Activated CD4-positive, CD25-positive, alpha-beta regulatory T cell treated with anti-CD3 and anti-CD28 coated beads, Interleukin-2, amount 50 U/mL, for 16 hours (primary cell): ENCODE measurements at regions not wholly inside any gene's neighbourhood (a gene's known extent, or its start where the extent isn't known, plus 50 kb on each side); places are given as distances from the start of the nearest gene placed in this dataset.
A peak's percentile ranks its signal among the peaks of the same experiment; 100 is the strongest.

Experiments
- DNase-seq: peaks from one replicate; pipeline ENCODE4 v3.0.0-alpha.2; 2020; ENCODE audit warnings: low read depth, low spot score

DNA sequence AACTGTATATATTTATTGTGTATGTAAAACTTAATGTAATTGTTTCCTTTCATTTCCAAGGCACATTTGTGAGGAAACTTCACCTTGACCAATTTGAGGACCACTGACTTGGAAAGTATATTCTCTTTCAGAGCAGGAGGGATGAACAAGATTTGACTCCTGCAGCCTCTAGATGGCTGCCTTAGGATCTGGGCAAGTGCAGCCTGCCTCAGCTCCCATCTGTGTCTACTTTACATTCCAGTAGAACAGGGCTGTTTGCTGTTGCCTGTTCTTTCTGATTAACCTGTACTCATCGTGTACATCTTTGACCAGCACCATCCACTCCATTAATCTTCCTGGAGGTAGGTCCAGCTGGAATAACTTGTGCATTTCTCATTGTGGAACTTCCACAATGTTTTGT, 312.8 kb downstream of the HLX start:
- no peak for DNase-seq

DNA sequence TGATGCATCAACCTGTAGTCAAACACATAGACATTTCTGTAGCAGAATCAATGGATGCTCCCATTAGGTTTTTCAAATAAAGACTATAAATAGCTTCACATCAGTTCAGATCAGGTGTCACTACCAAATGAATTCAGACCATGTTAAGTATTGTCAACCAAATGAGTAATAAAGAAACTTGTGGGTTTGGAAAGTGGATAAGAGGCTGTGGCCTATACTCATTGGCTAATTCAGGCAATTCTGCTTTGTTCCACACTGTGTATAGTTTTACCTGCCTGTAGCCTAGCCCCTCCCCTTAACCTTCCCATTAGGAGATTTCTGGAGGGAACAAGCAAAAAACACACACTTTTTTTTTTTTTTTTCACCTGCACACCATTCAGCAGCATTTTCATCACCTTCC, 321.2 kb downstream of the HLX start:
- no peak for DNase-seq

DNA sequence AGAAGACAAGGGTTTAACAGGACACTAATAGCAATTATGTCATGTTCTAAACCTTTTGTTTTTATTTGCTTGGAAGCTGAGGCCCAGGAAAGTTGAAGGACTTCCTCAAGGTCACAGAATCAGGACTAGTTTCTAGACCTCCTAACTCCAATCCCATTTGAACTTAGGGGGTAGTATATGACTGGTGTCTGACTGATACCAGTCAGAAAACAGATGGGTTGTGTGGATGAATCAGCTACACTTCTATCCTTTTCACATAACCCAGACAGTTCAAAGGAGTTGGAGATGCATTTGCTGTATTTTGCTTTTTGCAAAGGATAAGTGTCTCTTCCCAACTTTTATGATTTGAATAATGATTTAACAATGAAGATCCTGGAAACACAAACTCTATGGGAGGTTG, 322.5 kb downstream of the HLX start:
- DNase-seq = no peak

DNA sequence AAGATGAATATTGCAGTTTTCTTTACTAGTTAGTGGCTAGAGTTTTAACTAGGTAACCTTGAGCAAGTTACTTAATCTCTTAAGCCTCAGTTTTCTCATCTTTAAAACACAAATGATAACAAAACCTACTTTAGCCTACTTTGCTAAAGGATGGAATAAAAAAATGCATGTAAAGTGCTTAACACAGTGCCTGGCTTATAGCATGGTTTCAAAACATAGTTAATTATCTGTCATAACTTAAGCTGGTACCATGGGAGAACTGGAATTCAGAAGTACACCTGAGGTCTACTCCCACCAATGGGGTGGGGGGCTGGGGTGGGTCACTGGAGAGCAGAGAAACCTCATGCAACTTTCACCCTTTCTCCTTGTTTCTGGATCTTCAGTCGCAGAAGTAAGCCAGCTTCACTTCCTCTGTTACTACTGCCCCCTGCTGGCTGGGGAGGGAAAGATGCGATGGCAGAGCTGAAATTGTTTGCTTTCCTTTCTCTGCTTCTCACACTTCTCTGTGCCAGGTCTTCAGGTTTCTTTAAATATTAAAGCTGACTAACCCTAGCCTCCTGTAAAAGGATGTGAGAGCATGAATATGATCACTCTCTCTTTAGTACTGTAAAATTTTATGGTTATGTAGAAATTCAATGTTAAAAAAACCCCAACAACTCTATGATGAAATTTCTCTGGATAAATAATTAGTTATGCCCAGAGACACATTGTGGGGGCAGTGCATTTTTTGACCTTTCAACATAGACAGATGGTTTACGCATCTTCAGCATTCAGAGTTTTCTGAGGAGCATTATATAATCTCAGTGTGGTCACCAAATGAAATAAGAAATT, 324.2 kb downstream of the HLX start:
- peak; percentile 42 for DNase-seq

DNA sequence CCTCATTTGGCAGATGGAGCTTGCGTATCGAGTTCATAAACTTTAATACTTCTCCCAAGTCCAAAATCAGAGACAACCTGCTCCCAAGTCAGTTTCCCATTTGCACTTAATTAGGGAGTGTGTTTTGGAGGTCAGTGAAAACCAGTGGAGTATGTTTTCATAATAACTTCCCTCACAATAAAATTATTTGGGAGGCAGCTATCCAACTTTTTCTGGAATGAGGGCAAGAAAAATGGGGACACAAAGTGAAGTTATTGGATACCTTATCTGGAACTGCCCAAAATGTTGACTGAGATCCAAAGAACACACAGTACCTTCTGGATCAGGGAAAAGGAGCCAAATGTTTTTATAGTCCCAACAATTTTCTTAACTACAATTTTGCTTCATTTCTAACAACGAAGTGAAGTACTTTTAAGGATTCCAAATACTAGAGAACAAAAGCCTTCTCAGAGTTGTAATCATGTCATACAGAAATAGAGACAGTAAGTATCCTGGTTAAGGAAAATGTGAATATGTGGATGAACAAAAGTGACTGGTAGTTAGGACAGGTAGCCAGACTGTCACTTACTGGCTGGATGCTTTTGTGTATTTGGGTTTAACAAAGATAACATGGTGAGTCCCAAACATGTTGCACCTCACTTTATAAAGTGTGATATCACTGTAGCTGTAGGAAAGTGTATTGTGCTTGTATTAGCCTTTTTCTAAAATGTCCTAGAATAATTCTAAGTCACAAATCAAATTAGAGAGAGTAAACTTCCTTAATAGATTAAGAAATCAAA, 325.0 kb downstream of the HLX start:
- no peak for DNase-seq

DNA sequence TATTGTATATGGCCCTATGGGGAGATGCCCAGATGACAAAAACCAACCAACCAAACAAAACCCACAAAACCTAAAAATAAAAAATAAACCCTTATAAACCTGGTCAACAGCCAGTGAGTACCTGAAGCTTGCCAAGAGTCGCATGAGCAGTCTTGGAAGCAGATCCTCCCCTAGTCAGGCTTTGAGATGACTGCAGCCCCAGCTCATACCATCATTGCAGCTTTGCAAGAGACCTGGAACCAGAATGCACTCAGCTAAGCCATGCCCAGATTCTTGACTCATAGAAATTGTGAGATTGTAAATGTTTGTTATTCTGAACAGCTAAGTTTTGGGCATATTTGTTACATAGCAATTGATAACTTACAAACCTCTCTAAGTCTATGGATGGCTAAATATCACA, 326.8 kb downstream of the HLX start:
- no peak for DNase-seq

DNA sequence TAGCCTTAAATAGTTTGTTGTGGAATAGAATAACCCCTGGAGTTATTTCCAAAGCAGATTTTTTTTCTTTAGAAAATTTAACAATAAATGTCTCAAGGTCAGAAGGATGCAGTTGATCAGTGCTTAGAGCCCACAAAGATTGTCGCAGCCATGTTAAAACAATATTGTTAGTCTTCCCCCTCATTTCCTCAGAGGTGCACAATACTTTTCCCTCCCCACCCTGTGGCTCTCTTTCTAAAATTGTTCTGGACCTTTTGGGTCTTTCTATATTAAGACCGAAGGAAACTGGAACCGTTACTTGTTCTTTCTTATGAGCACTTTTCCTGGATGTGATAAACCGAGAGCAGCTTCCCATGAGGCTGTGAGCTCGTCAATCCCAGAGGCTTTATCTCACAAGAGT, 333.7 kb downstream of the HLX start:
- no peak for DNase-seq

DNA sequence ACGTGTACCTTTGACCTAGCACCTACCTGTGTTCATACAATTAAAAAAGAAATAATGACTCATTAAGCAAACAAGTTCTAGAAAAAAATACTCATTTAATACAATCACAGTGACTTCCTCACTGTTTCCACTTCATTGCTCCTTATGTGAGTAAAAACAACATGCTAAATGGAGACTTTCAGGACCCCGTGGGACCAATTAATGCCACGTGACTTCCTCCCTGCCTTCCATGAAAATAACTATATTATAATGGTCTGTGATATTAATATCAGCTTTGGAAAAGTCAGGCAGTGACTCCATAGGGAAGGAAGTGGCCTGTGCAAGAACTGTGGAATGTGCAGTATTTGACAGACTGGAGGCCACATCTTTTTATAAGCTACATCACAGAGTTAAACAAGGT, 337.8 kb downstream of the HLX start:
- no peak for DNase-seq

DNA sequence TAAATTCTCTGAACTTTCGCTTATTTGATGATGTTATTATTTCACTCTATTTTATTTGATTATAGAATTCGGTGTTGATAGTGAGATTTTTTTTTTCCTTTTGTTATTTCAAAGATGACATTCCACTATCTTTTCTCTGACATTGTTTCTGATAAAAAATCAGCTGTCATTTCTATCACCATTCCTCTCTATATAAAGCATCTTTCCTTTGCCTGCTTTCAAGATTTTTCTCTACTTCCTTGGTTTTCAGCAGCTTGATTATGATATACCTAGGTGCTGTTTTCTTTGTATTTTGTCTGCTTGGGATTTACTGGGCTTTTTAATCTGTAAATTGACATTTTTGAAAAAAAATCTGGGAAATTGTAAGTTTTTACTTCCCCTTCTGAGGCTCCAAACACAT, 344.0 kb downstream of the HLX start:
- no peak for DNase-seq

DNA sequence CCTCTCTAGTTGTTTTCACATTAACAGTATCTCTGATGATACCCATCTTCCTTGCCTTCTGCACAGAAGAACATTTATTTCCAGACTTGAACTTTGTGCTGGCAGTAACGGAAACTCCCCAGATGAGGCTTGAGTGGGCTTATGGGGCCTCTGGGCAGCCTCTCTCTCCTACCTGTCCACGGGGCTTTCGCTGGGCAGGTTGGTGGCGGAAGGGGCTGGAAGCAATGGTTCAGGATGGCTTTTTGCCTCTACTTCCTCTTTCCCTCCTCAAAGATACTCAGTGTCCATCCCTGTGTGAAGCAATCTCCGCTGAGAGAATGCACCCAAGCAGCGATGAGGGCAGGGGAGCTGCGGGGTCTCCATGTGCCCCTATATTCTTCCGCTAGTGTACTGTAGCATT, 348.2 kb downstream of the HLX start:
- DNase-seq = no peak

DNA sequence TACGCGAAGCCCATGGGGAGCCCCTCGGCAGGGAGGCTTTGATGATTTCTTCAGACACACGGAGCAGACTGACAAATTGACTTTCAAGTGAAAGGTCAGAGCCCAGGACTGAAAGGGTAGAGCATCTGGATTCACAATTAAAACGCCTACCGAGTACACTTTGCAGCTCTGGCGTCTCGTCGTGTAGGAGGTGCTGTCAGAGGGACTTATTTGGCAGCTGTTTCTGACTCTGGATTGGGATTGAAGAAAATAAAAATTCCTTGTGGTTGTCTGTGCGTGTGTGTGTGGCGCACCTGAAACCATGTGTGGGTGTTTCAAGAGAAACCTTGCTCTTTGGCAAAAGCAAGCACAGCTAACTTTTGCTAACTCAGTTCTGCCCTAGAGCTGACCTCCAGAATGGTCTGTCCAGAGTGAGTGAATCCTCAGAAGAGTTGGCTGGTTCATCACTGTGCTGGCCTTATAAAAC, 348.7 kb downstream of the HLX start:
- DNase-seq = no peak

DNA sequence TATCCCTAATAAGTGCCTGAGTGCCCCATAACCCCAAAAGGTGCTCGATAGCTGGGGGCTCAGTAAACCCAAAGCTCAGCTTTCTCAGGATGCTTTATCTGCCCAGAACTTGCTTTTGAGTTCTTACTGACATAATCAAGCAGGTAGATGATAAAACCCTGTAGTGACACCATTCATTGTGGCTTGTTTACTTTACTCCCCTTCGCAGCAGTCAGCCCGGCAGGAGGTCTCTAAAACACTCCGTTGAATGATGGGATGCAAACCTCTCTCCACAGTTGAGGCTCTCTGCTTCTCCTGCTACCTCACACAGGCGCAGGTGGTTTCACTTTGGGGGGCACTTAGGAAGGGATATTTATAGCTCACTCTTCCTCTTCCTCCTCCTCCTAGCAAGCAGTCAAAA, 349.4 kb downstream of the HLX start:
- DNase-seq = no peak

DNA sequence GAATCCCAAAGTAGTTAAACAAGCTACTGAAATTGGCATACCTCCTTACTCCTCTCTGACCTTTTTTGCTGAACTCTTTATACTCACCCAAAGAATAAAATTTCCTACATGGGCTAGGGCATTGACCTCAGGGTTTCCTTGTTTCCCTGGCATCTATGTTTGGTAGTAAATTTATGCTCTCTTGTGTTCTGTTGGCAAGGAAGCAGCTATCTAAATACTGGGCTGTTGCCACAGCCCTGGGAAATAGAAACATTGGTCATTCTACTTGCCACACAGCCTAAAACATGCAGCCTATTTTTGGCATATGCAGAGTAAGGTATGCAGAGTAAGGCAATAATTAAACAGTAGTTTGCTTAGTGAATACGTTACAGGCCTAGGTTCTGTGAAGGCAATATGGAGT, 351.4 kb downstream of the HLX start:
- DNase-seq = no peak

DNA sequence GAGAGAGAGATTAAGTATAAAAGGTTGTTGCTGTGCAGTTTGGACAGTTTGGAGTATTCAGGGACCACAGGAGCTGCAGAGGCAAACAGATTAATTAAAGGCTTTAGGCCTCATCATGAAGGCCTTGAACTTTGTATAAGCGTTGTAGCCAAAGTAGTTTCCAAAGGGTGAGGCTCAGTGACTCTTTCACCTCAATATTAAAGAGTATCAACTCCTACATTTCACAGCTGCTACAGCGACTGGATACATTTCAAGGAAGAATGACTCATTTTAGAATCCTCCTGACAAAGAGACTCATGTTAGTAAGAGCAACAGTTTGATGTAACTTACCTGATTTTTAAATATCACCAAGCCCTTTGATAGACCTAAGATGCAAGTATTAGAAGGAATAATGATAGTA, 355.5 kb downstream of the HLX start:
- no peak for DNase-seq

DNA sequence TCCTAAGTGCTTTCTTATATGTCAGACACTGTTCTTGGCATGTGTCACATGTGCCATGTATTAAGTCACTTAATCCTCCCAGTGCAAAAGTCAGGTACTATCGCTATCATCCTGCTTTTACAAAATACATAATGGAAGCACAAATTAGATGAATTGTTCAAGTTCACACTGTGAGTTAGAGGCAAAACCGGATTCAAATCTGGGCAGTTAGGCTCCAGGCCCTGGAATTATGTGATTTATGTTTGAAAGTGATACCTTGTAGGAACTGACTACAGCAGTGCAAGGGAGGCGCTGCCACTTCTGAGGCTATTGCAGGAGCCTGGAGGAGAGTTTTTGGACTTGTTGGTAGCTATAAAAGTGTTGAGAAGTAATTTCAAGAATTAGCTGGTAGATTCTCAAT, 358.3 kb downstream of the HLX start:
- no peak for DNase-seq

DNA sequence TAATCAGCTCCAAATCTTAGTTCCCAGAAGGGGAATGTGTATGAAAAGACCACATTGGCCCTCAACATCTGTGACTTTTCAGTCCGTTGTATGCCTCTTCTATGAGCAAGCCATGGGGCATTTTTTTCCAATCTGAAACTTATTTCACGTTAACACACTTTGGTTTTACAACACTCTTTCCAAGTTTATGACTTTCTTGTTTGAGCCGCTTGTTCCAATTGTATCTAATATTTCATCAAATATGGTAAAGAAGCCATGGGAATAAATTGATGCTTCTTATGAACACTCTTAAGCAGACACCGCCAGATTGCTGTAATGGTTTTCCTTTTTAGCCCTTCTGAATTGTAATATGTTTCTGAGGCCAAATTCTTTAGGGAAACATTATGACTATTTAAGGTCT, 359.9 kb downstream of the HLX start:
- no peak for DNase-seq

DNA sequence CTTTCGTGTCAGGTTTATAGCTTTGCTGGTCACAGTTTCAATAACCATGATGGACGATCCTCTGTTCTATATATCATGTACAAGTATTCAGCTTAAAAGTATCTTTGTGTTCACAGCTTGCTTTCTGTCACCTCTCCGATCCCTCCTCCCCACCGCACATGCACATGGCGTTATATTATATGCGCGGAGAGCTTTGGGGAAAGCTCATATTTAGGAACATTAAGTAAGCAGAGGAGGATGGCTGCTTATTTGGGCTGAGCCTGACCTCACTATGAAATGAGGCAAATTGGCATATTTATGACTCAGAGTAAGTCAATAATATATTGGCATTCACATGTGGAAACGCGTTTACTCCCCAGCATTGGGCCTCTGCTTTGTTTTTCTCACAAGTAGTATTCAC, 360.5 kb downstream of the HLX start:
- no peak for DNase-seq

DNA sequence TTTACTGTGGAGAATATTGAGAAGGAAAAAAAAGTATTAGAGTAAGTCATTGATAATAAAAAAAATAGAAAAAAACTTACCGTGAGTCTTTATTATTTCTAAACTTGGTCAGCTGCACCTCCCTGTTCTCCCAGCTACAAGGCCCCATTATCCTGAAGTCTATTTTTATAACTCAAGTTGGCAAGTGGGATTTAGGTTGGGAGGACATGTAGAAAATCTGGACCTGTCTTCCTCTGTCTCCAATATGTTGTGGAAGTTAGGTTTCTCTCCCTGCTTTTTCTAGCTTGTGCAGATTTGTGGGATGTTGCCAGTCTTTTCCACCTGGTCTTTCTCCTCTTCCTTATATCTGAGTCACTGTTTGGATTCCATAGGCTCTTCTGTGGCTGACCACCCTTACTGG, 361.4 kb downstream of the HLX start:
- DNase-seq = no peak

DNA sequence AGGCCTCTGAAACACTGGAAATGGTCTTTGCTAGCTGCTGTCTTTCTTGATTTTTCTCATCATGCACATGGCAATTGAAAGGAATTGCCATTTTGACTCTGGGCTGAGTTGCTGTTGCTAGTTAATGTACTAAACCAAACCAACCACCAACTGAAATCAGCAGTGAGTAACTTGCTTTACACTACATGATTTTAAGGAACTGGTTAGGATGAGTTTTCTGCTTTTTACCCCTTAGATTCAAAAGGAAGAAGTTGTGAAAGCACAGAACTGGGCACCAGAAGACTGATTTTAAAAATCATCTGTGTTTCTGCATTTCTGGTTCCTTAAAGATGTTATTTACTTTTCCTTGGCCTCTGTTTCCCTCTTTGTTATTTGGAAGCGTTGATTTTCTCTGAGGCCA, 361.9 kb downstream of the HLX start:
- DNase-seq = no peak

DNA sequence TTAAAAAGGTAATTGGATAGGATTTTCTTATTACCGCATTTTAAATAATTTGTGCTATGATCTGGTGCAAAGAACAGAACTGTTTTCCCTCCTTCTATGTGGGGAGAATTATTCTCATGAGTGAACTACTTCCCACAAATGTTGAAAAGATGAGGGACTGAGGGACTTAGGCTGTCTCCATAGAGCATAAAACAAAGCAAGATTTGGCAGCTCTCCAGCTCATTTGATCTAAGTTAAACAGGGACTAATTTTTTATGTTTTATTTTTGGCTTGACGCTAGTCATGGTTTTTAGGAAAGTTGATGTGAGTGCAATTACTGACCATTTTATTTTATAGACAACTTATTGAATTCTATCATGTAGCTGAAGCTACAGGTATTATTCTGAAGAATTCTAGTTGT, 362.3 kb downstream of the HLX start:
- DNase-seq = no peak

DNA sequence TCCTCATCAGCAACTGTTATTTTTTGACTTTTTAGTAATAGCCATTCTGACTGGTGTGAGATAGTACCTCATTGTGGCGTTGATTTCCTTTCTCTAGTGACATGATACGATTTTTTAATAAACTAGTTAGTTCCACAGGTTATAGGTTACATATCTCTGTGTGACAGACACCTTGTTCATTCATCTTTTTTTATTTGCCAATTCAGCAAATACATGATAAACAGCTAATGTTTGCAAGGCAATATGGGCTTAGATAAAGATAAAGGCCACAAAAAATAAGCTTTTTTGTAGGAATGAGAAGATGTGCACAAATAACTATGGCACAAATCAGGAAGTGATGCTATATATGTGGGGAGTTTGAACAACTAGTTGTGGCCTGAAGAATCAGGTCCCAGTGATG, 366.8 kb downstream of the HLX start:
- no peak for DNase-seq

DNA sequence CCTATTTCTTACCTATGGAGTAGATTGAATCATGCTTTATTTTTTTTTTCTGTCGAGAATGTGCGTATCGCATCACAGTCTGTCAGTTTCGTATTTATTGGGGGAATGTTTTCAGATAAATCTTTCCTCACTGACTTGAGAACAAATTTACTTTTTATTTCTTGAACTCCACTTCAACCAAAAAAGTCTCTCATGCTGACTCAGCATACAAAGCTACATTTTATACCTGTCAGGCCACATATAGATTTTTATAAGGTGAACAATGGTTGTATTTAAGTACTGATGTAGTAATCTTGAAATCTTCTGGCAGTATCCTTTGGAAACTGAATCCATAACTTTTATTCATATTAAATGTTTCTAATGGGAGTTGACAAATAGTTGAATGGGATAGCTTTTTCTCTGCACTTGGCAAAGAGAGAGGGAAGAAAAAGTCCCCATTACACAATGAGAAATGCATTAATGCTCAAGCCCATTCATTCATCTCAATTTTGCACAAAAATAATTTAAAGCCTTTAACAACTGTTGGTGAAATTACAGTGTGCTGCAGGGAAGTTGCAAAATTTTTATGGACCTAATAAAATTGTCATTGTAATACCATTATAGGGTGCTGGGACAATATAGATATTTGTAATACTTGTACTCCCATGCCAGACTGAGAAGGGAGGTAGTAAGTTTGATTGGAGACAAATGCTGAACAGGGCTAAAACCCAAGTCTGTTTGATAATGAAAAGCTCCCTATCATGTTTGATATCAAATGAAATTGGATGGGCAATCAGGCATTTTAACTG, 367.6 kb downstream of the HLX start:
- DNase-seq = no peak
